GM18867 (cell line): ENCODE measurements at regions not wholly inside any gene's neighbourhood (a gene's known extent, or its start where the extent isn't known, plus 50 kb on each side); places are given as distances from the start of the nearest gene placed in this dataset.

Experiments
- ATAC-seq: cut with Tn5 transposase; IDR thresholded peaks from one replicate; pipeline ENCODE4 v1.9.1; 2021; ENCODE audit warnings: mild to moderate bottlenecking, moderate library complexity; ENCODE audit not compliant: unreplicated experiment

DNA sequence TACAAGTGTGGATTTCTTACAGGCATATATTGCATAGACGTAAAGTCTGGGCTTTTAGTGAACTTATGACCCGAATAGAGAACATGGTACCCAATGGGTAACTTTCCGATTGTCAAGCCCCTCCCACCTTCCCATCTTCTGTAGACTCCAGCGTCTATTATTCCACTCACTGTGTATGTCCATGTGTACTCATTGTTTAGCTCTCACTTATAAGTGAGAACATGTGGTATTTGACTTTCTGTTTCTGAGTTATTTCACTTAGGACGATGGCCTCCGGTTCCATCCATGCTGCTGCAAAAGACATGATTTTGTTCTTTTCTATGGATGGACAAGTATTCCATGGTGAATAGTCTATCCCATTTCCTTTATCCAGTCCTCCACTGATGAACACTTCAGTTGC, 306.4 kb downstream of the CD83 start:
- no peak for ATAC-seq

DNA sequence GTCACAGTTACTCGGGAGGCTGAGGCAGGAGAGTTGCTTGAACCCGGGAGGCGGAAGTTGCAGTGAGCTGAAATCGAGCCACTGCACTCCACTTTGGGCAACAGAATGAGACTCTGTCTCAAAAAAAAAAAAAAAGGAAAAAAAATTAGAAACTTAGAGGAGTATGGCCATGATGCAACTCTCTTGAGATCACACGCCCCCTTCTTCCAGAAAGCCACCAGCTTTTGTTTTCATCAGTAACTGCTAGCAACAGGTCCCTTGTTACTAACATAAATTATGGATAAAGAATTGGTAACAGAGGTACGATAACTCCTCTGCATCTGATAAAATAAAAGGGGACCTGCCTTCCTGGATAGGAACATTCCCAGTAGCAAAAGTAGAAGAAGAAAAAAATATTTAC, 308.2 kb downstream of the CD83 start:
- ATAC-seq: no peak

DNA sequence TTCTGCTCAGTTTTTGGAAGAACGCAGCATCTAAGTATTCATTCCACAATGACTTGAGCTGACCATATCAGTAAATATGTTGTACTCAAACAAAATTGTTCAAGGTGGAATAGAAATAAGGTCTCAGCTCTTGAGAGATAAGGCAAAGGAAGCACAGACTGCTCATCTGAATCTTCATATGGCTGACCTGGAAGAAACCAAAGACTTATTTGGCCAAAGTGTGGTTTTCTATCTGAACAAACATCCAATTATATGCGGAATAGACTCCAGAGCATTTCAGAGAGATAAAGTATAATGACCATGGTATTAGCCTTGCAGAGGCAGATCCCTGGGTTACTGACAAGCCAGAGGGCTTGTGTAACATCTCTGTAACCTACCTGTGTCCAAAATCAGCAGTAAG, 308.7 kb downstream of the CD83 start:
- ATAC-seq: no peak

DNA sequence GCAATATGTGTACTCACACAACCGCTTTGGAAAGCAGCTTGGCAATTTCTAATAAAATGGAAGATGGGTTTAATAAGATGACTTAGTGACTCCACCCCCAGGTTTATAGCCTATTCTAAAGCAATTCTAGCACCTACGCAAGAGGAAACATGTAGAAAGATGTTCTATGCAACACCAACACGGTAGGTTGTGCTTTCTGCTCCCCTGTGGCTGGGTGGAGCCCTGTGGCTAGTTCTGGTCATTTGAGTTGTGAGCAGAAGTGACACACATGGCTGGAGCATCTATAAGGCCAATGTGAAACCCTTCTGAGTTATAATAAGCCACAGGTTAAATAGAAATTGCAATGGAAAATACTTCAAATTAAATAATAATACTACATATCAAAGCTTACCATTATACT, 310.7 kb downstream of the CD83 start:
- no peak for ATAC-seq

DNA sequence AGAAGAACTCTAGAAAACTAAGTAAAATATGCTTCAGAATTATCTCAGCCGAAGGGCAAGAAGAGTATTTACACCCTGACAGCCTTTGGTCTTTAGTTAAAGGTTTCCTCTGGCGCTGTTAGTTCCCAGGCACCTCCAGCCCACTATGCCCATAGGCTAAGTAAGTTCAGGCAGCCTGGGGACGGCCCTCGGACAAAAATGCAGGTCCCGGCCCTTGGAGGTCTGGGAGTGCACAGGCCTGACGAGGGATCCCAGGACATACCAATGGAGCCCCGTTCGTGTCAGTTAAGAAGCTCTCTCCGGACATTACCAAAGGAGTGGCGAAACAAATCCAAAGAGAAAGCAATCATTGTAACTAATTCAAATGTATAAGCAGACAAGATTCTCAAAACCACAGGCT, 311.8 kb downstream of the CD83 start:
- ATAC-seq: no peak

DNA sequence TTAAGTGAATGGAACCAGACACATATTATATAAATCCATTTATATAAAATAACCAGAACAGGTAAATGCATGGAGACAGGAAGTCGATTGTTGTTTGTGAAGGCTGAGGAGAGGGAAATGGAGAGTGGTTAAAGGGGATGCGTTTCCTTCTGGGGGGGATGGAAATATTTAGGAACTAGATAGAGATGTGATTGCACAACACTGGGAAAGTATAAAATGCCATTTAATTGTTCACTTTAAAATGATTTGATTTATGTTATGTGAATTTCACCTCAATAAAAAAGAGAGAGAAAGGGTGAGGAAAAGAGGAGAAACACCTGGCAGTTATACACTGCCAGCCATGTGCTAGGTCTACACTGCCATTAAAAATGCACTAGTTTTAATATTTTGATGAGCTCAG, 312.6 kb downstream of the CD83 start:
- ATAC-seq: no peak

DNA sequence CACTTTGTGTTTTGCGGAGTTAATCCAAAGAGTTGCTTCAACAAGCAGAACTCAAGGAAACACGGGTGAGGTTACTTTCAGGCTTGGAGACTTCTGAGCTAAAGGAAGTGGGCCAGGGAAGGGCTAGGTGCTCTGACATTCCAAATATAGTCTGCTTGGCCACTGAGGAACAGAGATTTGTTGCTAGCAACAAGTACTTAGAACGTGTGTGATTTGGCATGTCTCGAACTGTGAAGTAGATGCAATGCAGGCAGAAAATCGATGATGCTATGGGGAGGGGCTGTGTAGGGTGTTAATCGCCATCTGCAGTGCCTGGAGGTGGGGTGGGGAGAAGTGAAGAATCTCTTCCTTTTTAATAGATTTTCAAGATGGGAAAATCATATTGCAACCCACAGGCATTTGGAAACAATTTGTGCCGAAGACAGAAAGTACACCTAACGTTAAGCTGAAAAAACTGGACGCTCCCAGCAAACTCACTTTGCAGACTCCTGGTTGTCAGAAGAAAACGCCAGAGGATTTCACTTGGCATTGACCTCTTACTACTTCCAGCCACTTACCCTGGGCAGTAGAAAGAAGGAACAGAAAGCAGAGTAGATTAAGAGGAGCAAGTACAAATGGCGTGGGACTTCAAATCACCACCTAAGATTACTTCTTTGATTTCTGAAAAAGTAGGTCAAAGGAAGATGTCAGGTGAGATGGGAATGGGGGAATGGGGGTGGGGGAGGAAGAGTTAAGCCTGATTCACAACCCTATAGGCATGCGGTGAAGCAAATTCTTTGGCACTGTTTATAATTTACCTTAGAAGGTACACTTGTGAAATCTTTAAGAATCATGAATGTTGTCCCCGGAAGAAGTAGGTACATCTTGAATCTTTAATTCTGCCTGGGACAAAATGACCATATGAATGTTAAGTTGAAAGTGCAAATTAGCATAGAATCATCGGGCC, 314.1 kb downstream of the CD83 start:
- ATAC-seq: no peak

DNA sequence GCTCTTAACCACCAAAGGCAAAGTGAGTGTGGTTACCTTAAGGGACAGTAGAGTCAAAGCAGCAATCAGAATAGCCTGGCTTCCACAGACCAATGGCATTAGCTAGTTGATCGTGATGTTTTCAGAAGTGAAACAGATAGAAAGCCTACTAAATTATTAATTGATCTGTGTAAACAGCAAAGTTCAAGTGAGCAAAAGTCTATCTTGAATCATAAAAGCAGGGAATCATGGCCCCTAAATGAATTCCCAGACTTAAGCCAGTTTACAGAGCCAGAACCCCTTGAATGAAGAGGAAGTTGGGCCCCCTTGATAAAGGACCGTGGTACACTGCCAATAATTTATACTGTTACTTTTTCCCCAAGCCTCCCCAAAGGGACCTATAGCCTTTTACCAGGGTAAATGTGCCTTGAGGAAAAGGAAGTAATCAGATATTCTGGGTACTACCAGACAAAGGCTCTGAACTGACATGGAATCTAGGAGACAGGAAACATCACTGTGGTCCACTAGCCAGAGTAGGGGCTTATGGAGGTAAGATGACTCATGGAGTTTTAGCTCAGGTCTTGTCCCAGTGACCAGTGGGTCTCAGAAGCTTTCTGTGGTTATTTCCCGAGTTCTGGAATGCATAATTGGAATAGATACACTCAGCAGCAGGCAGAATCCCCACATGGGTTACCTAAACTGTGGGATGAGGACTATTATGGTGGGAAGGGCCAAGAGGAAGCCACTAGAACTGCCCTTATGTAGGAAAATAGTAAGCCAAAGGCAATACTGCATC, 317.5 kb downstream of the CD83 start:
- no peak for ATAC-seq

DNA sequence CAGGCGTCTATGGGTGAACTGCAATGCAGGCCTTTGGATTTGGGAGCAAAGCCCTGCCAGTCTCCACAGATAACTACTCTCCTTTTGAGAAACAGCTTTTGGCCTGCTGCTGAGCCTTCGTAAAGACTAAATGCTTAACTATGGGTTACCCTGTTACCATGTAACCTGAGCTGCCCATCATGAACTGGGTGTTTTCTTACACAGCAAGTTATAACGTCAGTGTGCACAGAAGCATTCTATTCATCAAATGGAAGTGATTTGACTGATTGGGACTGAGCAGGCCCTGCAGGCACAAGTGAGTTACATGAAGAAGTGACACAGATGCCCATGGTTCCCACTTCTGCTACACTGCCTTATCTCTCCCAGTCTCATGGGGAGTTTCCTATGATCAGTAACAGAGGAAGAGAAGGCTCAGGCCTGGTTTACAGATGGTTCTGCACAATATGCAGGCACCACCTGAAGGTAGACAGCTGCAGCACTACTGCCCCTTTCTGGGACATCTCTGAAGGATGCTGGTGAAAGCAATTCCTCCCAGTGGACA, 319.1 kb downstream of the CD83 start:
- no peak for ATAC-seq

DNA sequence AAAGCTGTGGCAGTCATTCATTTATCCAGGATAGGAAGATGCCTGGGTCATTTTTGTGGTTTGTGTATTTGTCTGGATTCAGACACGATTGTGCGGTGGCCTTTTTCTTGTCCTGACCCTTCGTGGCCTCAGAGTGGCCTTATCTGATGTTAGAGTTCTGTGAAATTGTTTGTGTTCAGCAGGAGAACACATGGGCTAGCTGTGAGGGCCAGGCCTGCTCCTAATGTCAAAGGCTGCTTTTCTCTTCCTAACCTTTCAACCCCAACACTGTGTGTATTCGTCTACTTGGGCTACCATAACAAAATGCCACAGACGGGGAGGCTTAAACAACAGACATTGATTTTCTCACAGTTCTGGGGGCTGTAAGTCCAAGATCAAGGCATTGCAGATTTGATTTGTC, 321.8 kb downstream of the CD83 start:
- ATAC-seq: no peak

DNA sequence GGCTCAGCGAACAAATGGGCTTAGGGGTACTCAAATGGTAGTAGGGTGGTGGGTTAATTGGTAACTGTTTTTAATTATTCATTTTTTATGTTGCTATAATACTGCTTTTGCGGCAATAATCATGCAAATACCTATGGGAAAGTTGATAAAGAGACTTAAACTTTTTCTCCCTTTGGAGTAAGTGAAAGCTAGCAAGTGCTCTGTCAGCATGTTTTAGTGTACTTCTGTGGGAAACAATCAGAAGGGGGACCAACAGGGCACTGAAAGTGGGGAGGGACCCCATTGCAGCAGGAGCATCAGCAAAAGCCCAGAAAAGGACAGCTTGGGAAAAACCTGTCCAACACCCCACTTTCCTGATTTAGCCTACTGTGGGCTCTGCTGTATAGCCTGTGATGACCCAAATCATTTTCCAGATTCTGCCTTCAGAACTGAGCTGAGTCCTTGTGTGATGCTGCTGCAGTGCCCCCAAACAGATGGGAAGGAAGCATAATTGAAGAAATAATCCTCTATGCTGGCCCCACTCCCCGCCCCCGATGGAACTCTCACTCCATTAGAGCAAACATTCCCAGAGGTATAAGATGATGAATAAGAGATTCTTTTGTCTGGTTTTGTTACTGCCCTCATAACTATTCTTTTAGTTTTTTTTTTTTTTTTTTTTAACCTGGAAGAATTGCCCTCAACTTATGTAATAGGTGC, 322.8 kb downstream of the CD83 start:
- ATAC-seq: no peak

DNA sequence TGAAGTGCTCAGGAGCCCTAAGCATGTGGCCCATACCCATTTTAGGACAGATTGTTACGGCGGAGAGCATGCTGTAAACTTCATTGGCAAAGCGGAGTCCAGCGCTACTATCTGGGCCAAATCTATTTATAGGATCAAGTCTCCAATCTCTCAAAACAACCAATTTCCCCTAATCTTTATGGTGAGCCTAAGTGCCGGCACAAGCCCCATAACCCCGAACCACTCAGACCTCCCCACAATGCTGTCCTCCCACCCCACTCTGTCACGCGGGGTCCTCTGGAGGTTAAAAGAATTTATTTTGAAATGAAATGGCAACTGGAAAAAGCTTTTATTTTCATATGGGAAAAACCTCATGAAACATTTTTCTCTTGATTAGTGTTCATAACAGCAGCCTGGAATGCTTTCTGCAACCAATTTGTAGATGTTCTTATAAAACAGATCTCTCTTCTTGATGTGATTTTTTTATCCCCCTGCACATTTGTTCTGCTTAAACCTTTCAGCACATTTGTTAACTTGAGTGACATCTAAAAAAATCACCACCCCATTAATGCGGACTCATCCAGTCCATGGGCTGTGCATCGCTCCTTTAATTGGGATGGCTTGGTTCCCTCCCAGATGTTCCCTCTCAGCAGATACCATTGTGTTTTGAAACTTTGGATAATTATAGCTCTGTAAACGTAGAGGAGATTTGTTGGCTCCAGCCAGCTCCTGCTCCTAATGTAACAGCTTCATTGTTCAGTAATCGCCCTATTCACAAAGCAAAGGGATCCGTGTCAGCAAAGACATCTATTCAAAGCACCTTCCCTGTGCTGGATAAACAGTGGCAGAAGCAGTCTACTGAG, 323.6 kb downstream of the CD83 start:
- ATAC-seq: no peak

DNA sequence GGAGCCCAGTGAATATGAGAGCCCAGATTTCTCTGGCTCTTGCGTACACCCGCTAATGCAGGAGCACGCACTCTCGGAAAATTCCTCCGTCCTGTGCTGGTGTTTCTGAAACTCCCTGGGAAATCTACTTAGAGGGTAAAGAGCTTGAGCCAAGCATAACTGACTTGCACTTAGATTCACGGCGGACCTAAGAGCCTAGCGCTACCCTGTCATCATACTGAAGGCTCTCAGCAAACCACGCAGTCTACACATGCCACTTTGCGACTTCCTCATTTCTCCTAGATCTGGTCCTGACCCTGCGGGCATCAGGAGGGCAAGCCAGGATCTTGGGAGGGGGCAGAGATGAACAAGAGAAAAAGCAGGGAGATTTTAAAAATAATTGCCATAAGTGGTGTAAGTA, 324.7 kb downstream of the CD83 start:
- no peak for ATAC-seq

DNA sequence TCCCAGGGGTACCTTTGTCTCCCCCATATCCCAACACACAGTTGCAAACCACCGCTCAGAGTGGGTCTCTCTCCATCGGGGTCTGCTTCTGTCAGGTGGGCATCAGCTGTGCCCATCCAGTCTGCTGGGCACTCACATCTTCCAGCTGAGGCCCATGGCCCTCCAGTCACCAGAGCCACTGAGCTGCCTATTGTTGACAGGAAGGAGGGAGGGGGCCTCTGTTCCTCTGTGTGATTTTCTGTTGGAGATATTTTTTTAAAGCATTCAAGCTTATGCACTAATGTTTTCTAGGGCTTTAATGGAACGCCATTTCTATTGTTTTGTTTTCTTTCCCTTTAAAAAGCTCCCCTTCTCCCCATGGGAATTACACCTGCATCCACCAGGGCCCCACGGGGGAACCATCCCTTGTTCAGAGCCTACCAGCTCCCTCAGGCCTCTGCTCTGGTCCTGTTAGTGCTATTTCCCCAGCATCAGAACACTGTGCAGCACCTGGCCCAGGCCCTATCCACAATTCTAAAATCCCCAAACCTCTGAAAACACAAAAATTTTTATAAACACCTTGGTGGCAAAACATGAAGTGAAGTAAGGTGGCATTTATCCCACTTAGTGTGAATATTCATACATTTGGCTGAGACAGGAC, 326.2 kb downstream of the CD83 start:
- no peak for ATAC-seq

DNA sequence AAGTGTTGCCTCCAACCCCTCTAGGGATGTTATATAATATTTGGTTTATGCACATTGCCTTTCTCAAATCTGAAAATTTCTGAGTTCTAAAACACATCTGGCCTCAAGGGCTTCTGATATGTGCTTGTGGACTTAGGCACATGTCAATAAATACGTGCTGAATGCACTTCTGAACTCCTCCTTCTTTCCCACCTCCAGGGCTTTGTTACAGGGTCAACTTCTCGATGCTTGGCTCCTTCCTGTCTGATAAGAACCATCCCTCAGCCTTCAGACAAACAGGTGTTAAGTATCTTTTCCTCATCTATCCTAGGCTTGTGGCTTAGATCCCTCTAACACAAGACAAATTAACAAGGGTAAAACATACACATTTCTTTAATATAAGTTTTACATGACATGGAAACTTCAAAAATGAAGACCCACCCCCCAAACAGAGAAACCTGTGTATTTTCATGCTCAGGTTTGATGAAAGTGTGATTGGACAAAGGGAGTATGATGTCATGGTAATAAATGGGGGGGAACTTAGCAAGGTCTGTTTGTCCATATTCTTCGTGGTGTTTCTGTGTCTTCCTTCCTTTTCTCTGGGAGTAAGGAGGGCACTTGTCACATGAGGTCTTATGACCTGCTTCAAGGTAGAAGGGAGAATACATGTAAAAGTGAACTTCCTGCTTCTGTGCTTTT, 326.9 kb downstream of the CD83 start:
- ATAC-seq: no peak

DNA sequence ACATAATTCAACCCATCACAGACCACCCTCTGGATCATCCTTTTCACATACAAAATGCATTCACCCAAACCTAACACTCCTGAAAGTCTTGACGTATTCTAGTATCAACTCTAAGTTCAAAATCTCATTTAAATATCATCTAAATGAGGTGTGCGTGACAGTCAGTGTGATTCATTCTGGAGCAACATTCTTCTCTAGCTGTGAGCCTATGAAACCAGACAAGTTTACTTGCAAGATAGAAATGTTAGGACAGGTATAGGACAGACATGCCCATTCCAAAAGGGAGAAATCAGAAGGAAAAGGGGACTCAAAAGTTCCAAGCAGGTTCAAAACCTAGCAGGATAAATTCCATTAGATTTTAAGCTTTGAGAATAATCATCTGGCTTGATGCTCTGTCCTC, 329.7 kb downstream of the CD83 start:
- no peak for ATAC-seq

DNA sequence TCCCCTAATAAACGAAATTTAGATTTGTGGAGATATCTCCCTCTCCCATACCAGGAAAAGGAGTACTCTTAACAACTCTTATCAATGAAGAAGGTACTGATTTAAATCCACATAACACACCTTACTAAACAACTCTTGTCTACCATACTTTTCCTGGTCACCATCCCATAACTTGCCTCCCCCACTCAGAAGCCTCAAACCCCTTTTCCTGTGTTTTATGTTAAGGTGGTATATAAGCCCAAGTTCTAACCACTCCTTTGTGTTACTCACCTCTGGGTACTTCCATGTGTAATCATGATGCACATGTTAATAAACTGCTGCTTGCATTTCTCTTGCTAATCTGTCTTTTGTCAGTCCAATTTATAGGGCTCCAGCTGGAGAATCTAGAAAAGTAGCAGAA, 330.7 kb downstream of the CD83 start:
- no peak for ATAC-seq

DNA sequence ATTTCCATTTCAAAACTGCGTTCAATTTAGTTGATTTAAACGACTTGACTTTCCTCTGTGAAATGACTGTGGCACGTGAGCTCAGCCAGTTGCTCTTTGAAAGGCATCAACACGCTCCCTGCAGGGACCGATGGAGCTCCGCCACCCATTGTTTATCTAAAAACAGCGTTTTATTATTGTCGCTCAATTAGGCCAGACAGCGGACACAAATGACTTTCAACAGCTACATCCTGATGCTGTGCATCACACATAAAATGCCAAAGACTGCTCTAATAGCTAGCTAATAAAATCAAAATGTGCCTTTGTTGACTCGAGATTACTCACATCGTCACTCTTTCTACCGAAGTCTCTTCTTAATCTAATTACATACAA, 332.5 kb downstream of the CD83 start:
- ATAC-seq: no peak

DNA sequence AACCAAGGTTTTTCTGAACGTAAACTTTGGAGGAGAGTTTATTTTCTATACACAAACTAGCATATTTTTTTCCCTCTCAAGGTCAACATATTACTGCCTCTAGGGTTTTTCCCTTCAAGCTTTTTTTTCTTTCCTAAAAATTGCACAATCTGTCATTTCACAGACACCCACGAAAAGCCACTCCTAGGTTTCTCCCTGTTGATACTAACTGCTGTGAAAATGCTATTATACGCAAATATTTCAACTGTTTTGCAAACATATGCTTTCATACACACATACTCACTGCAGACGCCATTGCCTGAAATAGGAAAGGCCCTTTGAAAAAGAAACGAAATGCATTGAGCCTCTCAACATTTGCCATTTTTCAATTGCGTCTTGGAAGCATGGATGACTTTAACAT, 333.0 kb downstream of the CD83 start:
- no peak for ATAC-seq
